ENCODE measurements at regions not wholly inside any gene's neighbourhood (a gene's known extent, or its start where the extent isn't known, plus 50 kb on each side); places are given as distances from the start of the nearest gene placed in this dataset.
A peak's percentile ranks its signal among the peaks of the same experiment; 100 is the strongest.

DNA sequence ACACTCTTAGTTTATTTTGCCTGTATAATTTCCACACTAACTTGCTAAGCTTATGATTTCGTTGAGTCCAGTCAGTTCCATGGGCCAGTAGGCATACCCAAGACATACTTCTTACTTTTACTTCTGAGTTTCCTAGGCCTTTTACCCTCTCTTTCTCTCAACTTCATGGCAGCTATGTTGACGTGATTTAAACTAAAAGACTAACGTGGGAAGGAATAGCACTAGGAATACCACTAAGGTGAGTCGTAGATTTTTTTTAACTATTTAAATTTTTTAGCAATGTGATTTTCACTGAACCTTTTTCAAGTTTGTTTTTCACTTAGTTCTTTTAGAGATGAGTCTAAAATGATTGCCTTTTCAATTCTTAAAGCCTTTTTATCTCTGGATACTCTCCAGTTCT is 793.5 kb upstream of the NOVA1 start:
- DNase-seq, result no peak

DNA sequence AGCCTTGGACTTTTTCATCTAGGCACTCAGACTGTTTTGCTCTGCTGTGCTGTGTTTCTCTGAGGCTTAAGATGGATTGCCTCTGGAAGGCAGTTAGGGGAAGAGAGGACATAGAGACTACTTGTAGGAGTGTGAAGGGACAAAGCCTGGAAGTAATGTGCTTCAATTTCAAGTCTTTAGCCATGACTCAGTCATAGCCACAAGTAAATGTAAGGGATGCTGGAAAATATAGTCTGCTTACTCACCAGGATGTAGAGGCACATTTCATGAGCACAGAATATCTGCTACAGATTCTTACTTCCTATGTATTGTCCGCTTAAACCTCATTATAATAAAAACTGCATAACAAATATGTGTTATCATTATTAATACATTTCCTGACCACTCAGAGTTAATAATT is 794.3 kb upstream of the NOVA1 start:
- no peak for DNase-seq

GRCh38 chr14:27409944-27410343 is 812.1 kb upstream of the NOVA1 start:
- DNase-seq, result no peak

- no peak for DNase-seq
These were observed 813.1 kb upstream of the NOVA1 start for GRCh38 chr14:27410981-27411380.

- DNase-seq, result no peak
These were observed 830.0 kb upstream of the NOVA1 start for GRCh38 chr14:27427796-27428195.

DNA sequence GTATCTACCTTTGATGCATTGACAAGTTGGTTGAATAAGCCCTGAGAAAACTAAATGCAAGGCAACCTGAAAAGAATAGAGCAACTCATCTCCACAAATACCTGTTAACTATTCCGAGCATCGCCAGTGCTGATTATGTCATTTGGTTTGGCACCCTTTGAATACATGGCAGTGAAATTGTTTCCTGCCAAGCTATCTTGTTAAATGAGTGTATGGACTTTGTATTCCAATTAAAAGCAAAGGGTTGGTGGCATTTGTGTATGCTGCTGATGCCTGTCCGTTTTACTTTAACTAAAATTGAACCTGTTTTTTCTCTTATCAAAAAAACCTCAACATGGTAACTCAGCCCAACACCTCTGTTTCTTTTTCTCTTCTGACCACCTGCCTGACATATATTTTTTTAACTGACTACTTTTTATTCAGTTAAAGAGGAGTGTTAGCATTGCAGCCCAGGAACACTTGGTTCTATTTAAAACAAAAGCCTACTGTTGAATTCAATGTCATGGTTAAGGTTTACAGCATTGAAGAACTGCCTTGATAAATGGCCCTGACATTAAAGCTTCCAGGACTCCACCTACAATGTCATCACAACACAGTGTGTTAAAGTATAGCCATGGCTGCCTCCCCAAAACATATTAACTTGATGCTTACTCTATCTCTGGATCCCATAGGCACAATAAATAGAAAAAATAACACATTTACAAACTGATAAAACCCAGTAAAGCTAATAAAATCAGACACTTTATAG is 838.3 kb upstream of the NOVA1 start:
- DNase-seq, result no peak

DNA sequence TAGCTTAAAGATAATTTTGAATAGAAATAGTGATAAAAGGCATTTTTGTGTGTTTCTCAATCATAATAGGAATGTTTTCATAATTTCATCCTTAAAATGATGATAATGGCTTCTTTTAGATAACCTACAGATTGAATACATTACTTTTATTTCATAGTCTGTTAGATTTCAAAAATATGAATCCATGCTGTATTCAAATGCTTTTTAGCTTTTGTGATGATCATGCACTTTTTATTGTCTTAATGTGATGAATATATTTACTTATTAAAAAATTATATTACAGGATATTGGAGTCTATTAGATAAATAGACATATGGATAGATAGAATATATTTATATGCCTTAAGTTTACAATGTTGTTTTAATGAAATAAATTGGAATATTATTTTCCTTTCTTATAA is 886.8 kb upstream of the NOVA1 start:
- DNase-seq, result no peak

DNA sequence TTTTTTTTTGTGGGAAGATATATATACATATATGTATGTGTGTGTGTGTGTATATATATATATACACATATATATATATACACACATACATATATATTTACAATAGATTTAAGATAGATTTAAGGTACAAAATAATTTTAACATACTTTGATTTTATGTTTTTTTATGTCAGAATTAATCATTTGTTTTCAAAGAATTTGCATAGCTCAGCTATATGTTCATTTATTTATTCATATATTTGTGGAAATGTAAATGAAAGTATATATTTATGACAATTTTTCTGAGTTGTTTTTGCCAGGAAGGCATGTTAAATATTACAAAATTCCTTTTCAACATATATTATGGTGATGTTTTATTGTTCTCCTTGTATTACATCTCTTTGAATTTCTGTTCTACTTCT is 887.4 kb upstream of the NOVA1 start:
- DNase-seq, result no peak

DNA sequence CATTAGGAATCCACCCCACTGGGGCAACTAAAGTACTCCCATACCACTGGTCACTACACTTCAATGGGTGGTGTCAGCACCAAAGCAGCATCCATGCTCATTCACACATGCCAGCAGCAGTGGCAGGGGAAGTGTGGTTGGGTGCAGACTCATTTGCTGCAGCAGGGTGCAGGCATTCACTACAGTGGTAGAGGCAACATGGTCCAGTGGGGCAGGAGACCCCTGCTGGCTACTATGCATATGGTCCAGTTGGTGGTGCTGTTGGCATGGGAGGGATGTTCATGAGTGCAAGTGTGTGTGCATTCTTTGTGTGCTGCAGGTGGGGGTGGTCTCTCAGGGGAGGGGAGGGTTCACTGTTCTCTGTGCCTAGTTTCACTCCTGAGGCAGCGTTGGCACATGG is 908.4 kb upstream of the NOVA1 start:
- no peak for DNase-seq

DNA sequence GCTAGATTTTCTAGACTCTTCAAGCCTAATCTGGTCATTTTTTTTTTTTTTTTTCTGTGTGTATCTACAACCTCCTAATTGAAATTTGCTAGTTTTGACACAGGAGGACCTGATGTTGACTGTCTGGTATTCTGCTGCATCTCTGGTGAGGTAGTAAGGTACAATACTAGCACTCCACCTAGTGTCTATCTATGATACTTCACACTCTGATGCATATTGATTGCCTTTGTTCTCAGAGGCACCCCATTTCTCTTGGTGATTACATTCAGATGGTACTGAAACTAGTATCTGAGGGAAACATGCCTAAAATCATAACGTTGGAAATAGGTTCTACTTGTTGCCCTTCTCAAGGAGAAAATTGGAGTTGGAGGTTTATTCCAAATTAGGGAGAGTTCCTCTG is 930.5 kb upstream of the NOVA1 start:
- DNase-seq, result peak in 1 of 2 experiments; percentile 2

DNA sequence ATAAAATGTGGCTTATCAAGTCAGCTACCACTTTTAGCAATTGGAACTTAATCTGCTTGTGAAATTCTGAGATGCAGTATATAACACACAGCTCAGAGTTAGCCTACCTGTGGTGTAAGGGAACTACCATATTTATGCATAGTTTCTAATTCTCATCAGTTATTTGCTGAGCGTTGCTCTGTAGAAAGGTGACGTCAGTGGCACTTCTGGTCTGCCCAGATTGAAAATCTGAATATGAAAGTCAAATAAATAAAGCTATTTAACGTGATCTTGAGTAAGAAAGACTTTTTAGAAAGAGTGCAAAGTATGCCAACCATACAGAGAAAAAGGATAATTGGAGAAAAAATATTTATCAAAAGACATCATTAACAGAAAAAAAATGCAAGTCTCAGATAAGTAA is 938.9 kb upstream of the NOVA1 start:
- no peak for DNase-seq

GRCh38 chr14:27546111-27546510 is 948.3 kb upstream of the NOVA1 start:
- no peak for DNase-seq

GRCh38 chr14:27553790-27554189 is 956.0 kb upstream of the NOVA1 start:
- DNase-seq, result no peak

- no peak for DNase-seq
These were observed 959.6 kb upstream of the NOVA1 start for GRCh38 chr14:27557445-27557844.

- DNase-seq, result no peak
These were observed 962.0 kb upstream of the NOVA1 start for GRCh38 chr14:27559848-27560247.

DNA sequence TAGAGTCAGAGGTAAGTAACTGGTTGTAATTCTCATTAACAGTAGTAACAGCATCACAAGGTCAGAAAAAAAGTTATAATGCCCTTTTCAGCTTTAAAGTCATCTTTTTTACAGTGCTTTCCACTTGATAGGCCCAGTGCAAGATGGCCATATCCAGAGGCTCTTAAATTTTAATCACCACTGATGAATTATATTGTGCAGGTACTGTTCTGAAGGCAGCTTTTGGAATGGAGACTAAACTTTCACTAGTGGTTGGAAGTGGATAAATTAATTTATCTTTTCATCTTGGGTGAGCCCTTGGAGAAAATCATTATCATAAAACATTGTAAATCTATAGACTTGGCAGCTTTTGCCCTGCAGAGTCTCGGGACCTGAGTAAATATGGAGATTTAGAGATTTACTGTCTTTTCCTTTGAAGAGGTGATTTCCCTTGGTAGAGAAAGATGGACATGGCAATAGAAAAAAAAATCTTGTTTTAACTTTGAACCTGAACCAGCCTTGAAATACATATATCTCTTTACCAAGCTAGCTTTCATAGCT is 969.1 kb upstream of the NOVA1 start:
- DNase-seq, result no peak

GRCh38 chr14:27573018-27573417 is 975.2 kb upstream of the NOVA1 start:
- DNase-seq, result no peak

GRCh38 chr14:27587103-27587502 is 989.3 kb upstream of the NOVA1 start:
- DNase-seq, result no peak

- no peak for DNase-seq
These were observed 1007.4 kb upstream of the NOVA1 start for GRCh38 chr14:27605282-27605681.

DNA sequence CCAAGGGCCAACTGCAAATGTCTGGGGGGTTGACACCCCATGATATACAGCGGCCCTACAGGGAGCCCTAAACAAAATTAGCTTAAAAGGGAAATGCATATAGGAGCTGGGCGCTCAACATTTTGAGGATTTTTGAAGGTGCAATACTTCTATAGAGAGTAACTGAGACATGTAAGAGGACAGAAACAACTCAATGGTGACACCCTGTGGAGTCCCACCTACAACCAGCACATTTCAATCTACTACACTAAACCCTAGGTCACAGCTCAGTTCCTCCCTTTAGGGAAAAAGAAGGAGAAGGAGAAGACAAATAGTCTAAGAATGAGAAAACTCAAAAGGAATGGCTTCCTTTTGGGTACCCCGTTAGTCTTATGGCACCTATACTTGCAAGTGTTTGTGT is 1010.5 kb upstream of the NOVA1 start:
- DNase-seq, result no peak

DNA sequence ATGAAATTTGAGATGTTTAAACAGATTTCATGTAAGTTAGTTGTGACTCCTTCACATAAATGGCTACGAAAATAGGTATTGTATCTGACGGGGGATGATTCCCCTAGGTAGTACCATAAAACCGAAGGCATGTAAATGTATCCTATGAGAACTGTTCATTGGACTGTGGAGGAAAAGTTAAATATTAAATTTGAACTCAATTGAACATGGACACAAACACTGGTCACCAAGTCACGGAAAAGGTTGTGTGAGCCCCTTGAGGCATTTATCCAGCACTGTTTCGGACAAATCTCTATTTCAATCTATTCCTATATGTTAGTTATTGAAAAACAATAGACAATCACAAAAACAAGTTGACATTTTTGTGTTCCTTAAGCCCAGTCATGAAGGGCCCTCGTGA is 1014.3 kb upstream of the NOVA1 start:
- DNase-seq, result no peak

- DNase-seq, result no peak
These were observed 1015.3 kb upstream of the NOVA1 start for GRCh38 chr14:27613102-27613501.

DNA sequence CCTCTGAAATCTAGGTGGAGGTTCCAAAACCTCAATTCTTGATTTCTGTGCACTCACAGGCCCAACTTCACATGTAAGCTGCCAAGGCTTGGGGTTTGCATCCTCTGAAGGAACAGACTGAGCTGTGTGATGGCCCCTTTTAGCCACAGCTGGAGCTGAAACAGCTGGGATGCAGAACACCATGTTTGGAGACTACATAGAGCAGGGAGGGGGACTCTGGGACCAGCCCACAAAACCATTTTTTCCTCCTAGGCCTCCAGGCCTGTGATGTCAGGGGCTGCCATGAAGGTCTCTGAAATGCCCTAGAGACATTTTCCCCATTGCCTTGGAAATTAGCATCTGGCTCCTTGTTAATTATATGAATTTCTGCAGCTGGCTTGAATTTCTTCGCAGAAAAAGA is 1025.9 kb upstream of the NOVA1 start:
- no peak for DNase-seq

- peak; percentile 13 to 17 for DNase-seq
These were observed 1036.5 kb upstream of the NOVA1 start for GRCh38 chr14:27634056-27634970.

All from NCI-H1930 (cell line).